ENCODE measurements at regions not wholly inside any gene's neighbourhood (a gene's known extent, or its start where the extent isn't known, plus 50 kb on each side); places are given as distances from the start of the nearest gene placed in this dataset.

DNA sequence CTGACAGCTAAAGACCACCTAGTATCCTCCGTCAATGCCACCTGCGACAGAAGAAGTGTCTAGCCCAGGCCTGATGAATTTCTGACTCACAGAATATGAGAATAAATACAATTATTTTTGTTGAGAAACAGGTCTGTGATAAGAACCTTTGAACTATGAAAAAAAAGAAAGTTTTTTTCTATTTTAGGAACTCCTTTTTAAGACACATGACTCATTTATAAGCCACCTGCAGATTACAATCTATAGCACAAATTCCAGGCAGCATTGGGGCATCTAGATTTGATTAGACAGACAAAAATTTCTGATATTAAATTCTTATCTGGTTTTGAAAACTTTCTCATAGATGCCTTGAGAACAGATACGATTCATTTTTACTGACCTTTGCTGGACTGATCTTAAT, 256.7 kb upstream of the LYZL1 start:
- BruUV-seq (replicated peaks) = no TSS peak
- WGBS (ENCODE audit: insufficient coverage, low coverage, missing lambda C conversion rate) = 0% methylated on average over 3 of the region's 3 CpGs
- no peak for DNase-seq (ENCODE audit: extremely low read depth in 1 of 4, low spot score in 3 of 4)

More for the DNA sequence above, 256.7 kb upstream of the LYZL1 start:
- FAIRE-seq = no peak
- TF ChIP-seq ETV6 (IDR thresholded peaks at IDR 0.05; ENCODE audit: borderline replicate concordance in 1 of 2, low read depth in 2 of 2, low read length in 1 of 2) (no peak), ETV6 (CRISPR knock-in tag; IDR thresholded peaks at IDR 0.05; ENCODE audit: borderline replicate concordance) (no peak), THAP7 (CRISPR knock-in tag; IDR thresholded peaks at IDR 0.05) (no peak), ZNF253 (CRISPR knock-in tag; conservative IDR thresholded peaks at IDR 0.05) (no peak), YY1 (IDR thresholded peaks at IDR 0.05; ENCODE audit: borderline replicate concordance in 1 of 3, control insufficient read depth in 1 of 3, extremely low read depth in 1 of 3, insufficient read depth in 3 of 3, insufficient read length in 1 of 3, insufficient replicate concordance in 2 of 3, low read depth in 1 of 3, low read length in 2 of 3) (no peak)
- TF ChIP-seq, protein P1, sequence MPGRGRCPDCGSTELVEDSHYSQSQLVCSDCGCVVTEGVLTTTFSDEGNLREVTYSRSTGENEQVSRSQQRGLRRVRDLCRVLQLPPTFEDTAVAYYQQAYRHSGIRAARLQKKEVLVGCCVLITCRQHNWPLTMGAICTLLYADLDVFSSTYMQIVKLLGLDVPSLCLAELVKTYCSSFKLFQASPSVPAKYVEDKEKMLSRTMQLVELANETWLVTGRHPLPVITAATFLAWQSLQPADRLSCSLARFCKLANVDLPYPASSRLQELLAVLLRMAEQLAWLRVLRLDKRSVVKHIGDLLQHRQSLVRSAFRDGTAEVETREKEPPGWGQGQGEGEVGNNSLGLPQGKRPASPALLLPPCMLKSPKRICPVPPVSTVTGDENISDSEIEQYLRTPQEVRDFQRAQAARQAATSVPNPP (IDR thresholded peaks at IDR 0.05; ENCODE audit: borderline replicate concordance, insufficient read depth, insufficient read length) = no peak
- CTCF ChIA-PET (ENCODE audit: low intra/inter-chr PET ratio) = no interaction called here
- no peaks in the 10 kb centered on the region for H3K36me3 ChIP-seq (ENCODE audit: control insufficient read depth, insufficient read depth, low read length)
- POLR2A ChIA-PET = no interaction called here
- no peaks in the 10 kb centered on the region for H3K4me1 ChIP-seq (replicated peaks in 1 of 2; ENCODE audit: control insufficient read depth in 2 of 2, insufficient read depth in 2 of 2, low read length in 2 of 2)
- in situ Hi-C loops (cut with MboI) (no loop called here), intact Hi-C loops (cut with micrococcal nuclease) (no loop called here)
- no peak for ATAC-seq
- no peak overlapping the region for H3K27ac ChIP-seq (ENCODE audit: extremely low read depth, low read depth, low read length)
- H3K27me3 ChIP-seq (ENCODE audit: control insufficient read depth in 2 of 2, insufficient read depth in 2 of 2, low read length in 2 of 2) = peaks cover 21 to 25% of the 10 kb centered on the region in 2 experiments; a peak in 4 of 5 replicates
- H2AFZ ChIP-seq (ENCODE audit: low read depth, low read length) = no peak overlapping the region
- no peak overlapping the region for H3K4me3 ChIP-seq
- H3K79me2 ChIP-seq (ENCODE audit: control insufficient read depth, insufficient read depth, low read length) = no peaks in the 10 kb centered on the region
- H3K4me2 ChIP-seq (ENCODE audit: insufficient read depth, low read length) = no peak overlapping the region
- H3K9me1 ChIP-seq (ENCODE audit: control insufficient read depth, insufficient read depth, low read length) = no peaks in the 10 kb centered on the region
- H3K9me3 ChIP-seq (replicated peaks; ENCODE audit: control insufficient read depth, insufficient read depth, low read depth, low read length) = no peaks in the 10 kb centered on the region
- H3K9ac ChIP-seq (ENCODE audit: insufficient read depth in 1 of 2, low read depth in 2 of 2, low read length in 2 of 2) = no peak overlapping the region
- no peaks in the 10 kb centered on the region; the same call in 1 of the 2 replicates for H4K20me1 ChIP-seq (replicated peaks; ENCODE audit: control insufficient read depth, insufficient read depth, low read length)
